WTC11 (cell line): ENCODE measurements at regions not wholly inside any gene's neighbourhood (a gene's known extent, or its start where the extent isn't known, plus 50 kb on each side); places are given as distances from the start of the nearest gene placed in this dataset.

Experiments used
- CREM ChIP-seq: sonication (generic); formaldehyde crosslinking; IDR thresholded peaks from 2 replicates; pipeline ENCODE4 v1.8.1; 2022; ENCODE audit warnings: mild to moderate bottlenecking, missing genetic modification reagents, moderate library complexity
- FOXP1 ChIP-seq: sonication (generic); formaldehyde crosslinking; IDR thresholded peaks from 2 replicates; pipeline ENCODE4 v1.8.0; 2022; ENCODE audit warnings: missing genetic modification reagents, mild to moderate bottlenecking, moderate library complexity, borderline replicate concordance
- HMGXB4 ChIP-seq: sonication (generic); formaldehyde crosslinking; IDR thresholded peaks from 2 replicates; pipeline ENCODE4 v1.8.1; 2023; ENCODE audit warnings: mild to moderate bottlenecking, moderate library complexity, missing genetic modification reagents
- ZBTB21 ChIP-seq: sonication (generic); formaldehyde crosslinking; IDR thresholded peaks from 2 replicates; pipeline ENCODE4 v1.8.1; 2023; ENCODE audit warnings: mild to moderate bottlenecking, missing genetic modification reagents, borderline replicate concordance
- TF ChIP-seq, protein P1 (sequence below): sonication (generic); formaldehyde crosslinking; IDR thresholded peaks from 2 replicates; pipeline ENCODE4 v1.8.1; 2022; ENCODE audit warnings: low read depth, missing genetic modification reagents, borderline replicate concordance
- TF ChIP-seq, protein P2 (sequence below): sonication (generic); formaldehyde crosslinking; IDR thresholded peaks from 2 replicates; pipeline ENCODE4 v1.8.1; 2022; ENCODE audit warnings: mild to moderate bottlenecking, missing genetic modification reagents, moderate library complexity, borderline replicate concordance
- TF ChIP-seq, protein P3 (sequence below): fragments of 200-600 bp; IDR thresholded peaks from 2 replicates; pipeline ENCODE4 v1.8.0; 2022; ENCODE audit warnings: antibody characterized with exemption

DNA sequence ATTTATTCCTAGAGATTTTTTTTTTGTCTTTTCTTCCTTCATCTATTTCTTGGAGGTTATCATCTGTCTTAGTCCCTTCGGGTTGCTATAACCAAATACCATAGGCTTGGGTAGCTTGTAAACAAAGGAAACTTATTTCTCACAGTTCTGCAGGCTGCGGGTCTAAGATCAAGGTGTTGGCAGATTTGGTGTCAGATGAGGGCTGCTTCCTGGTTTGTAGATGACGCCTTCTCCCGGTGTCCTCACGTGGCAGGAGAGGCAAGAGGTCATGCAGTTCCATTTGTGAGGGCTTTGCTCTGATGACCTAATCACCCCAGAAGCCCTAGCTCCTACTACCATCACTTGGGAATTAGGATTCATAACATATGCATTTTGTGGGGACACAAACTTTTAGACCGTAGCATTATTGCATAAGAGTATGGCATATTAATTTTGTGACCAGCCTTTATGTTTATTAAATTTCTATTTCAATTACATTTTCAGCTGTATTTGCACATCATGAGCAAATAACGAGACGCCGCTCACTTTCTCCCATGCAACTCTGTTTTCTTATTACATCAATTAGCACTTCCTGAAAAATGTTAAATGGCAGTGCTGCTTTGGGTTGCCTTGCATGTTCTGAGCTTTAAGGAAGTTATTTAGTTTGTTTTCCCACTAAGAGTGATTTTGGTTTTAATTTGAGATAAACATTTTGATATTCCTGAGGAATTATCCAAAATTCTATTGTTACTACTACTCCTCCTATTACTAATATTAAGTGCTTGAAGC is 246.4 kb upstream of the HDAC4 start:
- no peak for TF ChIP-seq FOXP1 (CRISPR knock-in tag)
- TF ChIP-seq, protein P1, sequence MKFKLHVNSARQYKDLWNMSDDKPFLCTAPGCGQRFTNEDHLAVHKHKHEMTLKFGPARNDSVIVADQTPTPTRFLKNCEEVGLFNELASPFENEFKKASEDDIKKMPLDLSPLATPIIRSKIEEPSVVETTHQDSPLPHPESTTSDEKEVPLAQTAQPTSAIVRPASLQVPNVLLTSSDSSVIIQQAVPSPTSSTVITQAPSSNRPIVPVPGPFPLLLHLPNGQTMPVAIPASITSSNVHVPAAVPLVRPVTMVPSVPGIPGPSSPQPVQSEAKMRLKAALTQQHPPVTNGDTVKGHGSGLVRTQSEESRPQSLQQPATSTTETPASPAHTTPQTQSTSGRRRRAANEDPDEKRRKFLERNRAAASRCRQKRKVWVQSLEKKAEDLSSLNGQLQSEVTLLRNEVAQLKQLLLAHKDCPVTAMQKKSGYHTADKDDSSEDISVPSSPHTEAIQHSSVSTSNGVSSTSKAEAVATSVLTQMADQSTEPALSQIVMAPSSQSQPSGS (CRISPR knock-in tag), result no peak
- TF ChIP-seq, protein P2, sequence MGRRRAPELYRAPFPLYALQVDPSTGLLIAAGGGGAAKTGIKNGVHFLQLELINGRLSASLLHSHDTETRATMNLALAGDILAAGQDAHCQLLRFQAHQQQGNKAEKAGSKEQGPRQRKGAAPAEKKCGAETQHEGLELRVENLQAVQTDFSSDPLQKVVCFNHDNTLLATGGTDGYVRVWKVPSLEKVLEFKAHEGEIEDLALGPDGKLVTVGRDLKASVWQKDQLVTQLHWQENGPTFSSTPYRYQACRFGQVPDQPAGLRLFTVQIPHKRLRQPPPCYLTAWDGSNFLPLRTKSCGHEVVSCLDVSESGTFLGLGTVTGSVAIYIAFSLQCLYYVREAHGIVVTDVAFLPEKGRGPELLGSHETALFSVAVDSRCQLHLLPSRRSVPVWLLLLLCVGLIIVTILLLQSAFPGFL (CRISPR knock-in tag), result no peak
- no peak for TF ChIP-seq ZBTB21
- TF ChIP-seq, protein P3, sequence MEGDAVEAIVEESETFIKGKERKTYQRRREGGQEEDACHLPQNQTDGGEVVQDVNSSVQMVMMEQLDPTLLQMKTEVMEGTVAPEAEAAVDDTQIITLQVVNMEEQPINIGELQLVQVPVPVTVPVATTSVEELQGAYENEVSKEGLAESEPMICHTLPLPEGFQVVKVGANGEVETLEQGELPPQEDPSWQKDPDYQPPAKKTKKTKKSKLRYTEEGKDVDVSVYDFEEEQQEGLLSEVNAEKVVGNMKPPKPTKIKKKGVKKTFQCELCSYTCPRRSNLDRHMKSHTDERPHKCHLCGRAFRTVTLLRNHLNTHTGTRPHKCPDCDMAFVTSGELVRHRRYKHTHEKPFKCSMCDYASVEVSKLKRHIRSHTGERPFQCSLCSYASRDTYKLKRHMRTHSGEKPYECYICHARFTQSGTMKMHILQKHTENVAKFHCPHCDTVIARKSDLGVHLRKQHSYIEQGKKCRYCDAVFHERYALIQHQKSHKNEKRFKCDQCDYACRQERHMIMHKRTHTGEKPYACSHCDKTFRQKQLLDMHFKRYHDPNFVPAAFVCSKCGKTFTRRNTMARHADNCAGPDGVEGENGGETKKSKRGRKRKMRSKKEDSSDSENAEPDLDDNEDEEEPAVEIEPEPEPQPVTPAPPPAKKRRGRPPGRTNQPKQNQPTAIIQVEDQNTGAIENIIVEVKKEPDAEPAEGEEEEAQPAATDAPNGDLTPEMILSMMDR, result no peak
- TF ChIP-seq CREM (CRISPR knock-in tag), result no peak
- TF ChIP-seq HMGXB4 (CRISPR knock-in tag), result no peak
